Upper lobe of left lung (tissue), 4 donors: ENCODE measurements at regions not wholly inside any gene's neighbourhood (a gene's known extent, or its start where the extent isn't known, plus 50 kb on each side); places are given as distances from the start of the nearest gene placed in this dataset.

Experiments used
- CTCF ChIP-seq, 6 experiments: fragments of 450-650 bp in 4 of 6; fragments of 200-600 bp in 2 of 6; sonication (generic) in 2 of 6; IDR thresholded peaks; one replicate each; pipeline ENCODE4 v1.5.1; 2016 to 2019; ENCODE audit warnings: antibody characterized with exemption in 6 of 6
- POLR2A ChIP-seq, 4 donors: fragments of 450-650 bp; IDR thresholded peaks; one replicate each; pipeline ENCODE4 v1.5.1; 2016 to 2017; ENCODE audit warnings: antibody characterized with exemption in 4 of 4, mild to moderate bottlenecking in 2 of 4
- POLR2AphosphoS5 ChIP-seq, 2 donors: sonication (generic); formaldehyde crosslinking; IDR thresholded peaks; one replicate each; pipeline ENCODE4 v1.5.1; 2017; ENCODE audit warnings: antibody characterized with exemption in 2 of 2

GRCh38 chr10:10923029-10923651 lies 94.5 kb upstream of the CELF2 start:
- TF ChIP-seq POLR2A (IDR thresholded peaks at IDR 0.05) (peak in 1 of 4 donors; percentile 23), CTCF (IDR thresholded peaks at IDR 0.05) (no peak), POLR2AphosphoS5 (IDR thresholded peaks at IDR 0.05) (no peak)
